GM19099 (cell line): ENCODE measurements at regions not wholly inside any gene's neighbourhood (a gene's known extent, or its start where the extent isn't known, plus 50 kb on each side); places are given as distances from the start of the nearest gene placed in this dataset.

Source experiments
- POLR2A ChIP-seq: IDR thresholded peaks from 3 replicates; pipeline ENCODE4 v1.6.1; 2011; ENCODE audit warnings: low read depth; ENCODE audit not compliant: insufficient read length; ENCODE audit errors: extremely low read depth

DNA sequence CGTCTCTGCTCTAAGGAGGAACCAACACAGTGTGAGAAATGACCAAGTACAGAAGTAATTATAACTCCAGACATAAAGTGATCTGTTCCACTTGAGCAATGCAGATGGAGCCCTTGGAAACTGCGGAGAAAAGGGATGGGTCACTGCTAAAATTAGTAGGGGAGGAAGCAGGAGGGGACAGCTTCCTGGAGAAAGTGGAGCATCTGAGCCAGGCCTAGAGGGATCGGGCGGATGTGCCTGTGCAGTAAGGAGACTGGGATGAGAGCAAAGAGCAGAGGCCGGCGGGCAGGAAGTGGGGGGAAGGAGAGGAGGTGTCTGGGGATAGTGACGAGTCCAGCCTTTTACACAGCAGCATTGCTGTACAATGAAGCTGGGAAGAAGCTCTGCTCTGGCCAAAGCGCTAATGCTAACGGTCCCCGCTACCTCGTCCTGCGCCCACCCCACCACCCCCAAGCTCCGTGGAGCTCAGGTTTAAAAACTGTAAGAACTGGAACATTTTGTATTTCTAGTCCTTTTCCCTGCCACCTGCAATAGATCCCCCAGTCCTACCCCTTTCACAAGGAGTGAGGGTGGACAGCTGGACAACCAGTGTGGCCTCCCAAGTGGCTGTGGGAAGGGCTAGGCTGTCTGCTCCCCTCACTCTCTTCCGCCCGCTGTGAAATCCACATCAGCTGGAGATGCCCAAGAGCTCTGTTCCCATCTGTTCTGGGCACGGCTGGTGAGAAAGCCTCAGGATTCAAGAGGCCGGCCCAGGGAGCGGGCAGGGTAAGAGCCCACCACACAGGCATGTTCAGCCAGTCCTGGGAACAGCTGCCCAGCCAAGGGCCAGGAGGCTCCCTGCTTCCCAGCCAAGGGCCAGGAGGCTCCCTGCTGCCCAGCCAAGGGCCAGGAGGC lies 53.0 kb upstream of the HES1 start:
- no peak for TF ChIP-seq POLR2A

DNA sequence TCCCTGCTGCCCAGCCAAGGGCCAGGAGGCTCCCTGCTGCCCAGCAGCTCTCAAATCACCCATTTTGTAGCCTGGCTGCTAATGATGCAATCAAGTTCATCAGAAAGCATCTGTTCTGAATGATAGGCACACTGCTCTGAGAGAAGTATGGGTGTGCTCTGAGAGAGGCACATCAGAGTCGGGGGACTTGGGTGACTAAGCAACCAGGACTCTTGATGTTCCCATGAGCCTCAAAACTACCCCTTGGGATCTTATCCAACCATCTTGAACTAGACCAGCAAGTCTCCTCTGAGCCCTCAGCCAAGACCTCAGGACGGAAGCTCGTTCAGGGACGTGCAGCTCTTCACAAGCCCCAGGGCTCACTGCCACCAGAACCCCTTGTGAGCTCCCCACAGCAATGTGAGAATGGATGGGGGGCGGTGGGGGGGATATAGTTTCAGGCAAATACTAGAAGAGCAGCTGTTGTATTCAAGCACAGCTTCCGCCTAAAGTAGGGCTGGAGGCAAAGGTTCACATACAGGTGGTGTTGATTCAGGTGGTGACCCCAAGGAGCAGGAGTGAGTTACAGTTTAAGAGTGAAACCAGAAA lies 52.2 kb upstream of the HES1 start:
- TF ChIP-seq POLR2A: no peak

DNA sequence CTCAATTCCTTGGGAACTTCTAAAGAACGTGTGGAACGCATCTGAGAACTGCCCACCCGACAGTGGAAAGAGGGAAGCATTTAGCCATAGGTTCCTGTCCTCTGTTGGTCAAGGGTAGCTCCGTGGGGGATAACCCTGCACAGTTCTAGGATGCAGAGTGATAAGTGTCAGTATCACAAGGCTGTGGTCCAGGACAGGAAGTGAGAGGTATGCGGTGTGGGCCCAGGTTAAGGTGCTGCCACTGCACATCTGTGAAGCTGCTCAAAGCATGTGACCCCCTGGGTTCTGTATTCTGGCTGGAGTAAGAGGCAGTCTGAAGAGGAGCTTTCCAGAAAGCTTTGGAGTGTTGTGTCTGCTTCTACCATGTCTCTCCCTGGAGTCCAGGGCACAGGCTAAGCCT lies 51.7 kb upstream of the HES1 start:
- no peak for TF ChIP-seq POLR2A
